ENCODE measurements at regions not wholly inside any gene's neighbourhood (a gene's known extent, or its start where the extent isn't known, plus 50 kb on each side); places are given as distances from the start of the nearest gene placed in this dataset.

DNA sequence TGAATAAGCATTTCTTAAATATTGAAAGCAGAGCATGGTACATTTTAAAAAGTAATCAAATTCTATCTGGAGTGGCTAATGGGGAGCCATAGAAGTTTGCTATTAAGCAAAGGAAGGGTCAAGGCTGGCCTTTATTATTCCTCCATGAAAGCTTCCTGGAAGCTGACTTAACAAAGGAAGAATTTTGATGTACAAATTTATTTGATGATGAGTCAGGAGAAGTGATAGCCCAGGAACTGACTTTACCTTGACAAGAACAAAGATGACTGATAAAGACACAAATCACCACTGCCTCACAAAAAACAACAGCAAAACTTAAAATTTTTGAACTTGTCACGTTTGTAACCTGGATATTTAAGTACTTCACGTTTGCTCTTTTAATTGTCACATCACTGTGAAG is 872.1 kb downstream of the PCDH7 start:
- DNase-seq (ENCODE audit: low spot score) (no peak), FAIRE-seq (no peak)

- DNase-seq (ENCODE audit: low spot score) = no peak
- no peak for FAIRE-seq
Observed at GRCh38 chr4:31595496-31595895, 875.3 kb downstream of the PCDH7 start.

GRCh38 chr4:31598639-31599038 is 878.5 kb downstream of the PCDH7 start:
- no peak for DNase-seq (ENCODE audit: low spot score)
- no peak for FAIRE-seq

DNA sequence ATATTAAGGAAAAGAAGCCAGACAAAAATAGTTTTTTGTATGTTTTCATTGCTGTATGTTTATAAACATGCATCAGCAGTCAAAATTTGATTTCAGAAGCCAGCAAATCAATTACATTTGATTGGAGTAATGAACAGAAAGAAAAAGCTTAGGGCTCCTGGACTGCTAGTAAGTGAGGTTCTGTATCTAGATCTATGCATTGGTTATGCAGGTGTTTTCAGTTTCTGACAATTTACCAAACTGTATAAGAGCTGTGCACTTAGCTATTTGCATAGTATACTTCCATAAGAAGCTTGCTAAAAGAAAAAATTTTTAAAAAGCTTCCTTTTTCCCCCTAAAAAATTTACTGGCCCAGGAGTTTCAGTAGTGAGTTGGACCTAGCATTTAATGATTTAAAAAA is 881.6 kb downstream of the PCDH7 start:
- no peak for FAIRE-seq

GRCh38 chr4:31613946-31614623 is 893.9 kb downstream of the PCDH7 start:
- peak; percentile 43 for DNase-seq (ENCODE audit: low spot score)
- peak; percentile 86 for FAIRE-seq

More for the DNA sequence above, 881.6 kb downstream of the PCDH7 start:
- no peak for DNase-seq (ENCODE audit: low spot score)

DNA sequence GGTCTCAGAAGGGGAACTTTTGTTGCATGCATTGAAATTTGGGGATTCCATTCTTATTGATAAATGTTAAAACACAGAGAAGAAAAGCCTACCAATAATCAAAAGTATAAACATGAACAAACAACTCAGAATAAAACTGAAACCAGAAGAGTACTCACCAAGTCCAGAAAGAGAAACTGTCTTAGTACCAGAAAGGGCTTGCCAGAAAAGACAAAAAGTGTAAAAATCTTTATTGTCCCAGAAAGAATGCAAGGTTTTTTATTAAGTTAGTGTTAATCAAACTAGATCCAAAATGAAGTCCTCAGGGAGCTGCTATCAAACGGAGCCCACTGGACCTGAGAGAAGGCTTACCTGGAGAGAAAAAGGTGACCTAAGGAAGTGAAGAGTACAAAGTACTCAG is 897.5 kb downstream of the PCDH7 start:
- DNase-seq (ENCODE audit: low spot score) (no peak), FAIRE-seq (no peak)

- FAIRE-seq (no peak), DNase-seq (ENCODE audit: low spot score) (no peak)
Observed at GRCh38 chr4:31620476-31620875, 900.3 kb downstream of the PCDH7 start.

- FAIRE-seq (no peak), DNase-seq (ENCODE audit: low spot score) (no peak)
Observed at GRCh38 chr4:31645236-31645635, 925.1 kb downstream of the PCDH7 start.

- FAIRE-seq = no peak
- no peak for DNase-seq (ENCODE audit: low spot score)
Observed at GRCh38 chr4:31647786-31648185, 927.6 kb downstream of the PCDH7 start.

DNA sequence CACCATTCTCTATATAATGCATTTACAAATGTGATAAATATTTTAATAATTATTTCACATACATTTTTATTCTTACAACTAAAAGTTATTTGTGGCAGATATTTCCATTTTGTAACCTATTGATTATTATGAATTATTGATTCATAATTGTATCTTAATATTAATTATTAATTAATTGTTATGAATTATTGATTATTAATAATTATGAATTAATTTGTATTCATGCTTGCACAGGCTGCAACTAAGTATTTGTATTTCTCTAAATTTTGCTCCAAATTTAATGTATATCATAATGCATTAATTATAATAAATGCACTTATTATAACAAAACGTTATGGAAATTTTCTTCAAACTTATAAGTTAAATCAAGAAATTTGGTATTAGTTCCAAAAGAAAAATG is 929.7 kb downstream of the PCDH7 start:
- DNase-seq (ENCODE audit: low spot score) = no peak
- FAIRE-seq = no peak

GRCh38 chr4:31651541-31651940 is 931.4 kb downstream of the PCDH7 start:
- FAIRE-seq = no peak
- DNase-seq (ENCODE audit: low spot score) = no peak

DNA sequence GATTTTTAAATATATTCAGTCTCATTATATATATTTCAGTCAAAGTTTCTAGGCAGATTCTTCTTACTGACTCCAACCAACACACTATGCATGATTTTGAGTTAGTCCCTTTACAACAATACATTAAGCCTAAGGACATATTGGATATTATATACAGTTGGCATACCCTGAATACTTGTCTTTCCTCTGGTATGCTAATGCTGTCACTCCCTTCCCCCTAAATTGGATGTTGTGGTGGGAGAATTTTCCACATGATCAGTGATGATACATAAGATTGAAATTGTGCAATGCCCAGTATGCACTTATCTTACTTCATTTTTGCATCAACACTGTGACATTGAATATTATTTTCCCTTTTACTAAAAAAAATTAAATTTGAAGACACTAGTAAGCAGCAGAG is 935.2 kb downstream of the PCDH7 start:
- FAIRE-seq (peak; percentile 62), DNase-seq (ENCODE audit: low spot score) (no peak)

DNA sequence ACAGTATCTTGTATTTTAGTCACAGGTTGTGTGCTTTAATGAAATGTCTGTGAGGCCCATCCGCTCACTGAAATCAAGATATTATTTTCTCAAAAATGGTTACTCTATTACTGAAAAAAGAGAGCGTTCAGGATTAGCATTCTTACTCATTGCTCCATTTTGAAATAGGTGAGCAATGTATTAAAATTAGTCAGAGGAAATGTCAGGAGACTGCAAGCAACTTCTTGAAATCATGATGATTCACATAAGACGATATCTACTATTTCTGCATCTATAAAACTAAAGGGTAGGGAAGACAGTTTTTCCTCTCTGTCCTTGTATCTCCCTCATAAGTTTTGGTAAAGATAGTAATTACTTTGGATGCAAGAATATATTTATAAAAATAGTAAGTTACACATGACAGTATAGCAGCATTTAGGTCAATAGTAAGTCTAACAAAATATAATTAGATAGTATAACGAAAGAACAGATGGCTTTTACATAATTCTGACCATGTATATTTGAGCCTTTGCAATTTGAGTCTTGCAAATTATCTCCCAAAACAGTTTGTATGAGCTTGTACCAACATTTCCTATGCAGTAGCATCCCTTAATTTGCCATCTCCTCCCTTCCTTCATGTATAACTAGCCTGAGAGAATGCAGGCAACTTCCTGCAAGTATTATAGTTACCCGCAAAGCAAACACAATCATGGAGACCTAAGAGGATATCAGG is 937.8 kb downstream of the PCDH7 start:
- DNase-seq (ENCODE audit: low spot score) = no peak
- FAIRE-seq = no peak

- DNase-seq (ENCODE audit: low spot score) (no peak), FAIRE-seq (no peak)
Observed at GRCh38 chr4:31660916-31661315, 940.7 kb downstream of the PCDH7 start.

DNA sequence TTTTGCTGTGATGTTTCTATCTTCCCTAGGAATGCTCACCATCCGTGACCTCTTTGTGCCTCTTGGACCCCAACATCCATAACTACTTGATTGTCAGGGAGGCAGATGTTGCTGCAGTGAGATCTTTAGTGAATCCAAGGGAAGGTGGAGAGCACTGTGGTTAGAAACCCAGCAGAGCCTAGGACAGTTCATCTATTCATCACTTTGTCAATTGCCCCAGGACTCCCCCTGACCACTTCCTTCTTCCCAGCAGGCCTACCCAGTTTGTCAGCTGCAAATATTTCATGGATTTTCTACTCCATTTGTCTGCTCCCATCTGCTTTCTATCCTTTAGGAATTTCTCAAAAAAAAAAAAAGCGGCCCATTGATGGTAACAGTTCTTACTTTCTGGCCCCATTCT is 942.8 kb downstream of the PCDH7 start:
- FAIRE-seq (no peak), DNase-seq (ENCODE audit: low spot score) (no peak)

GRCh38 chr4:31667686-31668085 is 947.5 kb downstream of the PCDH7 start:
- DNase-seq (ENCODE audit: low spot score) = no peak
- FAIRE-seq = no peak

- FAIRE-seq (peak; percentile 42), DNase-seq (ENCODE audit: low spot score) (peak; percentile 40)
Observed at GRCh38 chr4:31674313-31674947, 954.3 kb downstream of the PCDH7 start.

DNA sequence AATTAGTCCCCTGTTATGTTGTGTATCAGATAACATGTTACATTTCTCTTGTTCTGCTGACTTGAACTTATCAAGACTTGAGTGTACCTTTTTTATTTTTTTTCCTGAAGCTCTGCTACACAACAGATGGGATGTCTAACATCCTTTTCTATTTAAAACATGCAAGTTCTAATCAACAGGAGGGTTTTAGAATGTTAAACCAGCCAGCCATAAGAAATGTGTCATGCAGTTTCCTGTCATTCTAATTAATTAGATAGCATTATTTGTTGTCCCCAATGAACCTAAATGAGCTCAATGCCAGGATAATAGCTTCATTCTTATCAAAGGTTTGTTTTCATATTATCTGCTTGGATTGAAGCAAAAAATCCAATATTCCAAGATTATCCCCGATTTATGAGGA is 958.2 kb downstream of the PCDH7 start:
- DNase-seq (ENCODE audit: low spot score) (no peak), FAIRE-seq (no peak)

- peak; percentile 11 for DNase-seq (ENCODE audit: low spot score)
- no peak for FAIRE-seq
Observed at GRCh38 chr4:31682796-31683195, 962.6 kb downstream of the PCDH7 start.

- no peak for DNase-seq (ENCODE audit: low spot score)
- FAIRE-seq = no peak
Observed at GRCh38 chr4:31687717-31688342, 967.7 kb downstream of the PCDH7 start.

GRCh38 chr4:31692399-31692940 is 972.3 kb downstream of the PCDH7 start:
- DNase-seq (ENCODE audit: low spot score) (peak; percentile 4), FAIRE-seq (no peak)

DNA sequence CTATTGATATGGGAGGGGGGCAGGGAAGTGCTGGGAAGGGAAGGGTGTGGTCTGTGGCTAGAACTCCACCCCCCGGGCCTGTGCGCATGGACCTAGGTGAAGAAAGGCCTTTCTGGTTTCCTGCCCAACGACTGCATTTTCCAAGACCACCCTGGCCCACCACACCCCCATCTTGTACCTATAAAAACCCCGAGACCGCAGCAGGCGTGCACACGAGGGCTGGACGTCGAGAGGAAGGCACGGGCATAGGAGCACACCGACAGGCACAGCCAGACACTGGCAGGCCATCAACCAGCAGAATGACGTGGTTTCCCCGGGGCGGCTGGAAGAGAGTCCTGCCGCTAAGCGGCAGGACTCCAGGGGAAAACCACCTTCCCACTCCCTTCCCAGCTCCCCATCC is 981.1 kb downstream of the PCDH7 start:
- DNase-seq (ENCODE audit: low spot score) (no peak), FAIRE-seq (no peak)

Data from urothelium cell line (cell line).